Neural progenitor cell (in vitro differentiated cells): ENCODE measurements at regions not wholly inside any gene's neighbourhood (a gene's known extent, or its start where the extent isn't known, plus 50 kb on each side); places are given as distances from the start of the nearest gene placed in this dataset.

Experiments
- DNase-seq: peaks from one replicate; pipeline ENCODE4 v3.0.0-alpha.2; 2016; ENCODE audit warnings: low spot score
- H2AFZ ChIP-seq: fragments of 200-600 bp; sonication (generic); replicated peaks from 2 replicates; pipeline ENCODE4 v1.6.1; 2016; ENCODE audit warnings: antibody characterized with exemption
- H3F3A ChIP-seq: fragments of 200-600 bp; sonication (generic); 2 replicates; pipeline ENCODE4 v1.6.1; 2016; ENCODE audit warnings: antibody characterized with exemption, low read depth
- H3K27ac ChIP-seq: fragments of 200-600 bp; sonication (generic); 2 replicates; pipeline ENCODE4 v1.5.1; 2016; ENCODE audit warnings: mild to moderate bottlenecking
- H3K27me3 ChIP-seq: fragments of 200-600 bp; sonication (generic); 2 replicates; pipeline ENCODE4 v1.6.1; 2016; ENCODE audit warnings: mild to moderate bottlenecking, moderate library complexity
- H3K36me3 ChIP-seq: fragments of 200-600 bp; sonication (generic); 2 replicates; pipeline ENCODE4 v1.5.1; 2016
- H3K4me1 ChIP-seq: fragments of 200-600 bp; sonication (generic); 2 replicates; pipeline ENCODE4 v1.6.1; 2016; ENCODE audit warnings: mixed run types
- H3K4me2 ChIP-seq: fragments of 200-600 bp; sonication (generic); 2 replicates; pipeline ENCODE4 v1.6.1; 2016
- H3K4me3 ChIP-seq: fragments of 200-600 bp; sonication (generic); 2 replicates; pipeline ENCODE4 v1.5.1; 2016
- H3K79me2 ChIP-seq: fragments of 200-600 bp; sonication (generic); 2 replicates; pipeline ENCODE4 v1.6.1; 2016; ENCODE audit warnings: low read depth
- H3K9ac ChIP-seq: fragments of 200-600 bp; sonication (generic); 2 replicates; pipeline ENCODE4 v1.6.1; 2016
- H3K9me3 ChIP-seq: fragments of 200-600 bp; sonication (generic); 2 replicates; pipeline ENCODE4 v1.5.1; 2016; ENCODE audit warnings: low read depth
- H4K20me1 ChIP-seq: fragments of 200-600 bp; sonication (generic); 2 replicates; pipeline ENCODE4 v1.6.1; 2016; ENCODE audit warnings: low read depth
- H3K27ac Mint-ChIP-seq: 3 replicates; pipeline ENCODE4 v1.8.0; 2021; ENCODE audit warnings: mixed read lengths
- H3K27me3 Mint-ChIP-seq: 2 replicates; pipeline ENCODE4 v1.8.0; 2022; ENCODE audit warnings: low read depth, mild to moderate bottlenecking, inconsistent platforms, moderate library complexity, mixed read lengths; ENCODE audit not compliant: insufficient read depth
- H3K36me3 Mint-ChIP-seq: 3 replicates; pipeline ENCODE4 v1.8.0; 2021; ENCODE audit warnings: mixed read lengths
- H3K4me1 Mint-ChIP-seq: 3 replicates; pipeline ENCODE4 v1.8.0; 2021; ENCODE audit warnings: mixed read lengths
- H3K4me3 Mint-ChIP-seq: 3 replicates; pipeline ENCODE4 v1.8.0; 2021; ENCODE audit warnings: mild to moderate bottlenecking, moderate library complexity, mixed read lengths
- H3K9me3 Mint-ChIP-seq: 3 replicates; pipeline ENCODE4 v1.8.0; 2020; ENCODE audit warnings: mixed read lengths
- CTCF ChIP-seq: fragments of 200-600 bp; sonication (generic); IDR thresholded peaks from 2 replicates; pipeline ENCODE4 v1.5.1; 2017; ENCODE audit warnings: antibody characterized with exemption, mild to moderate bottlenecking
- EZH2 ChIP-seq: fragments of 200-600 bp; sonication (generic); IDR thresholded peaks from 2 replicates; pipeline ENCODE4 v1.6.1; 2017; ENCODE audit warnings: antibody characterized with exemption, mild to moderate bottlenecking, moderate library complexity
- EZH2phosphoT487 ChIP-seq: fragments of 200-600 bp; sonication (generic); IDR thresholded peaks from 2 replicates; pipeline ENCODE4 v1.6.1; 2017; ENCODE audit warnings: antibody characterized with exemption

- Histone ChIP-seq H3K4me3 (no peak overlapping the region), H3F3A (no peaks in the 10 kb centered on the region), H3K4me2 (no peak overlapping the region), H3K36me3 (no peaks in the 10 kb centered on the region), H3K9ac (no peak overlapping the region), H2AFZ (no peak overlapping the region), H3K79me2 (no peaks in the 10 kb centered on the region), H4K20me1 (no peaks in the 10 kb centered on the region), H3K27me3 (no peaks in the 10 kb centered on the region), H3K27ac (no peak overlapping the region), H3K9me3 (no peaks in the 10 kb centered on the region), H3K4me1 (no peaks in the 10 kb centered on the region)
- no peaks in the 10 kb centered on the region for H3K4me1 Mint-ChIP-seq
- TF ChIP-seq EZH2phosphoT487, result no peak
- no peak for TF ChIP-seq CTCF
- TF ChIP-seq EZH2, result no peak
- no peaks in the 10 kb centered on the region for H3K36me3 Mint-ChIP-seq
- H3K27ac Mint-ChIP-seq, result no peak overlapping the region
- no peak for DNase-seq
- H3K9me3 Mint-ChIP-seq, result no peaks in the 10 kb centered on the region
- H3K27me3 Mint-ChIP-seq, result no peaks in the 10 kb centered on the region
- no peak overlapping the region for H3K4me3 Mint-ChIP-seq
Observed at GRCh38 chr11:127588431-127588830, 587.9 kb upstream of the KIRREL3 start.

GRCh38 chr11:127587511-127587910 lies 586.9 kb upstream of the KIRREL3 start:
- Mint-ChIP-seq H3K4me3 (no peak overlapping the region), H3K27me3 (peaks cover under 1% of the 10 kb centered on the region), H3K36me3 (no peaks in the 10 kb centered on the region), H3K27ac (no peak overlapping the region), H3K4me1 (no peaks in the 10 kb centered on the region), H3K9me3 (no peaks in the 10 kb centered on the region)
- no peak overlapping the region for H2AFZ ChIP-seq
- H3K36me3 ChIP-seq, result no peaks in the 10 kb centered on the region
- H3K4me2 ChIP-seq, result no peak overlapping the region
- H3K27ac ChIP-seq, result no peak overlapping the region
- H3K9ac ChIP-seq, result no peak overlapping the region
- no peaks in the 10 kb centered on the region for H3K27me3 ChIP-seq
- no peak for DNase-seq
- H4K20me1 ChIP-seq, result no peaks in the 10 kb centered on the region
- no peaks in the 10 kb centered on the region for H3F3A ChIP-seq
- no peaks in the 10 kb centered on the region for H3K9me3 ChIP-seq
- no peak overlapping the region for H3K4me3 ChIP-seq
- no peaks in the 10 kb centered on the region for H3K79me2 ChIP-seq
- H3K4me1 ChIP-seq, result no peaks in the 10 kb centered on the region
- TF ChIP-seq EZH2, result no peak

DNA sequence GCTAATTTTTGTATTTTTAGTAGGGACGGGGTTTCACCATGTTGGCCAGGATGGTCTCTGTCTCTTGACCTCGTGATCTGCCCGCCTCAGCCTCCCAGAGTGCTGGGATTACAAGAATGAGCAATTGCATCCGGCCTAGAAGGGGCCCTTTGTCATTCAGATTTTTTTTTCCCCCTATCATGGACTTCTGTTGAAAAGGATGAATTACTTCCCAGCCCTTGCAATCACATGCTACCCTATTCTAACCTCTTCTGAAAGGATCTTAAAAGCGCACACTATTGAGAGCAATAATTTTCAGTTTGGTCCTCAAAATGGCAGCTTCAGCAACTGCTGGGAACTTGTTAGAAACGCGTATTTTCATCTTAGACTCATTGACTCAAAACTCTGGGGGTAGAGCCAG lies 575.6 kb upstream of the KIRREL3 start:
- Histone ChIP-seq H3K9ac (no peak overlapping the region), H3K4me3 (no peak overlapping the region), H3K36me3 (no peaks in the 10 kb centered on the region), H3K27ac (no peak overlapping the region), H2AFZ (no peak overlapping the region), H3K4me2 (no peak overlapping the region), H3F3A (no peaks in the 10 kb centered on the region), H3K79me2 (no peaks in the 10 kb centered on the region), H4K20me1 (no peaks in the 10 kb centered on the region), H3K27me3 (no peaks in the 10 kb centered on the region), H3K4me1 (peaks cover 2% of the 10 kb centered on the region), H3K9me3 (no peaks in the 10 kb centered on the region)
- Mint-ChIP-seq H3K4me3 (no peak overlapping the region), H3K9me3 (peaks cover 11% of the 10 kb centered on the region), H3K27me3 (no peaks in the 10 kb centered on the region), H3K36me3 (peaks cover 2% of the 10 kb centered on the region), H3K4me1 (peaks cover 3% of the 10 kb centered on the region), H3K27ac (no peak overlapping the region)
- no peak for DNase-seq
- no peak for TF ChIP-seq CTCF
- TF ChIP-seq EZH2, result no peak
- TF ChIP-seq EZH2phosphoT487, result no peak

DNA sequence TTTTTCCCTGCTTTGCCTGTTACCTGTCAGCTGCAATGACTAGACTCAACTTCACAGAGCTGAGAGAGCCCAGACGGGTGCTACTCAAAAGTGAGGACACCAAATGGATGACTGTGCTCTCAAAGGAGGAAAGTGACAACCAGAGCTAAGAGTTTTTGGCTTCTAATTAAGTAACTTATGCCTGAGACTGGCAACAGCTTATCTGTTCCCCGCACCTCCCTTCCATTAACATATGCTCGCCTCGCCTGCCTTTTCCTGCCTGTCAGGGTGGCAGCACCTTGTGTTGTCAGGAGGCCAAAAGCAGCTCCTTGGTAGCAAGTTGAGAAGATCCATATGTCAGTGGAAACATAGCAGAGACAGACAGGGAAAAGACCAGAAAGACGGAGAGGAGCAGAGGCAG lies 573.9 kb upstream of the KIRREL3 start:
- Mint-ChIP-seq H3K36me3 (peaks cover 2% of the 10 kb centered on the region), H3K27me3 (no peaks in the 10 kb centered on the region), H3K27ac (no peak overlapping the region), H3K4me1 (peaks cover 3% of the 10 kb centered on the region), H3K9me3 (peaks cover 13% of the 10 kb centered on the region), H3K4me3 (no peak overlapping the region)
- H3K9ac ChIP-seq, result no peak overlapping the region
- no peak for TF ChIP-seq CTCF
- no peak for TF ChIP-seq EZH2phosphoT487
- TF ChIP-seq EZH2, result no peak
- H3K27ac ChIP-seq, result no peak overlapping the region
- H3K4me1 ChIP-seq, result peaks cover 2% of the 10 kb centered on the region
- no peaks in the 10 kb centered on the region for H3K9me3 ChIP-seq
- no peak for DNase-seq
- no peaks in the 10 kb centered on the region for H4K20me1 ChIP-seq
- H3K36me3 ChIP-seq, result no peaks in the 10 kb centered on the region
- no peaks in the 10 kb centered on the region for H3K79me2 ChIP-seq
- H3K27me3 ChIP-seq, result no peaks in the 10 kb centered on the region
- no peaks in the 10 kb centered on the region for H3F3A ChIP-seq
- no peak overlapping the region for H3K4me3 ChIP-seq
- peak overlapping the region; percentile 74 for H2AFZ ChIP-seq
- H3K4me2 ChIP-seq, result no peak overlapping the region
